ENCODE measurements at regions not wholly inside any gene's neighbourhood (a gene's known extent, or its start where the extent isn't known, plus 50 kb on each side); places are given as distances from the start of the nearest gene placed in this dataset.
"Not testable (repeated sequence)": the region's sequence is repeated elsewhere in the genome, so short reads cannot be mapped to it uniquely, and the experiment has no call there.

DNA sequence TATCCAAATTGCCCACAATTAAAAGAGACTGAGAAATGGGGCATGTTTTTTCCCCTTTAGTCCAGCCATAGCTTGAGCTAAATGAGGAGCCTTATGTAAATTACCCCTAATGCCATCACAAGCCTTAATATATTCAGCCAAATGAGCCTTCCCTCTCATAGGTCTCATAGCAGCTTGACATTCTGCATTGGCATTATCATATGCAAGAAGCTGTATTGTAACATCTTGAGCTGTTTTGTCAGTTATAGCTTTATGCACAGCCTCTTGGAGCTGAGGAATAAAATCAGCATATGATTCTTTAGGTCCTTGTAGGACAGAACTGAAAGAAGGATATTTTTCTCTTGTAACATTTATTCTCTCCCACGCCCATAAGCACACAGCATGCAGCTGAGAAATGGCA lies 153.2 kb downstream of the ZNF486 start:
- H3K27ac Mint-ChIP-seq (ENCODE audit: unreplicated experiment) = no peak overlapping the region
- no peaks in the 10 kb centered on the region for H3K36me3 Mint-ChIP-seq (ENCODE audit: unreplicated experiment)
- H3K4me1 Mint-ChIP-seq (ENCODE audit: unreplicated experiment) = no peaks in the 10 kb centered on the region
- no peaks in the 10 kb centered on the region for H3K27me3 Mint-ChIP-seq (ENCODE audit: unreplicated experiment)
- no peak overlapping the region for H3K4me3 Mint-ChIP-seq (ENCODE audit: unreplicated experiment)
- peaks cover 32% of the 10 kb centered on the region for H3K9me3 Mint-ChIP-seq (ENCODE audit: unreplicated experiment)
- no peak for DNase-seq (ENCODE audit: extremely low spot score, unreplicated experiment)
- TF ChIP-seq, protein P1, sequence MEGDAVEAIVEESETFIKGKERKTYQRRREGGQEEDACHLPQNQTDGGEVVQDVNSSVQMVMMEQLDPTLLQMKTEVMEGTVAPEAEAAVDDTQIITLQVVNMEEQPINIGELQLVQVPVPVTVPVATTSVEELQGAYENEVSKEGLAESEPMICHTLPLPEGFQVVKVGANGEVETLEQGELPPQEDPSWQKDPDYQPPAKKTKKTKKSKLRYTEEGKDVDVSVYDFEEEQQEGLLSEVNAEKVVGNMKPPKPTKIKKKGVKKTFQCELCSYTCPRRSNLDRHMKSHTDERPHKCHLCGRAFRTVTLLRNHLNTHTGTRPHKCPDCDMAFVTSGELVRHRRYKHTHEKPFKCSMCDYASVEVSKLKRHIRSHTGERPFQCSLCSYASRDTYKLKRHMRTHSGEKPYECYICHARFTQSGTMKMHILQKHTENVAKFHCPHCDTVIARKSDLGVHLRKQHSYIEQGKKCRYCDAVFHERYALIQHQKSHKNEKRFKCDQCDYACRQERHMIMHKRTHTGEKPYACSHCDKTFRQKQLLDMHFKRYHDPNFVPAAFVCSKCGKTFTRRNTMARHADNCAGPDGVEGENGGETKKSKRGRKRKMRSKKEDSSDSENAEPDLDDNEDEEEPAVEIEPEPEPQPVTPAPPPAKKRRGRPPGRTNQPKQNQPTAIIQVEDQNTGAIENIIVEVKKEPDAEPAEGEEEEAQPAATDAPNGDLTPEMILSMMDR (IDR thresholded peaks at IDR 0.05) = no peak

DNA sequence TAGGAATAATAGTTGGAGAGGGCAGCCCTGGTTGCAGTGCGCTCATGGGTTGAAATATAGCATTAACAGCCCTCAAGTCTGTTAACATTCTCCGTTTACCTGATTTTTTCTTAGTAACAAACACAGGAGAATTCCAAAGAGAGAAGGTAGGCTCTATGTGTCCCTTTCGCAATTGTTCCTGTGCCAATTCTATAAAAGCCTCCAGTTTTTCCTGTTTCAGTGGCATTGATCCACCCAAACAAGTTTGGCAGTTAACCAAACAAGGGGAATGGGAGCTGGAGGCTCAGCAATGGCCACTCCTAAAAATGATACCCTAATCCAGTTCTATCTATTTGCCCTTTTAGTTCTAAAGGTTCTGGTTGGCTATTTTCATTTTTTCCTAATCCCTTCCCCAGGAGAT lies 151.6 kb downstream of the ZNF486 start:
- H3K4me3 Mint-ChIP-seq (ENCODE audit: unreplicated experiment) = no peak overlapping the region
- H3K4me1 Mint-ChIP-seq (ENCODE audit: unreplicated experiment) = no peaks in the 10 kb centered on the region
- no peaks in the 10 kb centered on the region for H3K27me3 Mint-ChIP-seq (ENCODE audit: unreplicated experiment)
- DNase-seq (ENCODE audit: extremely low spot score, unreplicated experiment) = no peak
- no peaks in the 10 kb centered on the region for H3K36me3 Mint-ChIP-seq (ENCODE audit: unreplicated experiment)
- H3K27ac Mint-ChIP-seq (ENCODE audit: unreplicated experiment) = no peak overlapping the region
- TF ChIP-seq, protein P1 (IDR thresholded peaks at IDR 0.05) = no peak
- peaks cover 26% of the 10 kb centered on the region for H3K9me3 Mint-ChIP-seq (ENCODE audit: unreplicated experiment)

- DNase-seq (ENCODE audit: extremely low spot score, unreplicated experiment) = no peak
- H3K27me3 Mint-ChIP-seq (ENCODE audit: unreplicated experiment) = no peaks in the 10 kb centered on the region
- no peak overlapping the region for H3K27ac Mint-ChIP-seq (ENCODE audit: unreplicated experiment)
- no peak overlapping the region for H3K4me3 Mint-ChIP-seq (ENCODE audit: unreplicated experiment)
- H3K9me3 Mint-ChIP-seq (ENCODE audit: unreplicated experiment) = peaks cover 10% of the 10 kb centered on the region
- no peaks in the 10 kb centered on the region for H3K36me3 Mint-ChIP-seq (ENCODE audit: unreplicated experiment)
- no peaks in the 10 kb centered on the region for H3K4me1 Mint-ChIP-seq (ENCODE audit: unreplicated experiment)
- TF ChIP-seq, protein P1 (IDR thresholded peaks at IDR 0.05) = no peak
Measured at GRCh38 chr19:20315543-20315942, 148.5 kb downstream of the ZNF486 start.

- H3K27ac Mint-ChIP-seq (ENCODE audit: unreplicated experiment) = no peak overlapping the region
- peaks cover 9% of the 10 kb centered on the region for H3K9me3 Mint-ChIP-seq (ENCODE audit: unreplicated experiment)
- TF ChIP-seq, protein P1 (IDR thresholded peaks at IDR 0.05) = no peak
- DNase-seq (ENCODE audit: extremely low spot score, unreplicated experiment) = no peak
- H3K36me3 Mint-ChIP-seq (ENCODE audit: unreplicated experiment) = no peaks in the 10 kb centered on the region
- no peak overlapping the region for H3K4me3 Mint-ChIP-seq (ENCODE audit: unreplicated experiment)
- no peaks in the 10 kb centered on the region for H3K4me1 Mint-ChIP-seq (ENCODE audit: unreplicated experiment)
- H3K27me3 Mint-ChIP-seq (ENCODE audit: unreplicated experiment) = no peaks in the 10 kb centered on the region
Measured at GRCh38 chr19:20313894-20314293, 146.9 kb downstream of the ZNF486 start.

GRCh38 chr19:20307127-20307526 lies 140.1 kb downstream of the ZNF486 start:
- Mint-ChIP-seq H3K4me3 (ENCODE audit: unreplicated experiment) (no peak overlapping the region), H3K4me1 (ENCODE audit: unreplicated experiment) (no peaks in the 10 kb centered on the region), H3K9me3 (ENCODE audit: unreplicated experiment) (peaks cover 21% of the 10 kb centered on the region), H3K27me3 (ENCODE audit: unreplicated experiment) (no peaks in the 10 kb centered on the region), H3K27ac (ENCODE audit: unreplicated experiment) (no peak overlapping the region), H3K36me3 (ENCODE audit: unreplicated experiment) (no peaks in the 10 kb centered on the region)
- TF ChIP-seq, protein P1 (IDR thresholded peaks at IDR 0.05) = no peak
- DNase-seq (ENCODE audit: extremely low spot score, unreplicated experiment) = no peak

DNA sequence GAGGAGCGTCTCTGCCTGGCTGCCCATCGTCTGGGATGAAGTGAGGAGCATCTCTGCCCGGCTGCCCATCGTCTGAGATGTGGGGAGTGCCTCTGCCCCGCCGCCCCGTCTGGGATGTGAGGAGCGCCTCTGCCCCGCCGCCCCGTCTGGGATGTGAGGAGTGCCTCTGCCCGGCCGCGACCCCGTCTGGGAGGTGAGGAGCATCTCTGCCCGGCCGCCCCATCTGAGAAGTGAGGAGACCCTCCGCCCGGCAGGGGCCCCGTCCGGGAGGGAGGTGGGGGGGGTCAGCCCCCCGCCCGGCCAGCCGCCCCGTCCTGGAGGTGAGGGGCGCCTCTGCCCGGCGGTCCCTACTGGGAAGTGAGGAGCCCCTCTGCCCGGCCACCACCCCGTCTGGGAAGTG lies 129.3 kb downstream of the ZNF486 start:
- not testable (repeated sequence) for H3K4me1 Mint-ChIP-seq (ENCODE audit: unreplicated experiment); H3K27ac Mint-ChIP-seq (ENCODE audit: unreplicated experiment); H3K27me3 Mint-ChIP-seq (ENCODE audit: unreplicated experiment); H3K4me3 Mint-ChIP-seq (ENCODE audit: unreplicated experiment); H3K36me3 Mint-ChIP-seq (ENCODE audit: unreplicated experiment); DNase-seq (ENCODE audit: extremely low spot score, unreplicated experiment)
- peaks cover 33% of the 10 kb centered on the region for H3K9me3 Mint-ChIP-seq (ENCODE audit: unreplicated experiment)

All from osteocyte (in vitro differentiated cells).